WTC11 (cell line): ENCODE measurements at regions not wholly inside any gene's neighbourhood (a gene's known extent, or its start where the extent isn't known, plus 50 kb on each side); places are given as distances from the start of the nearest gene placed in this dataset.

Source experiments
- ATAC-seq: fragments of 200-7000 bp; cut with Tn5 transposase; 2 replicates; pipeline ENCODE4 v1.10.0; 2021; ENCODE audit warnings: mild to moderate bottlenecking, moderate library complexity
- CTCF ChIA-PET: fragments of 300-600 bp; sonication (Branson Sonifier 250); formaldehyde crosslinking; loops from one replicate; lab custom pipeline; 2021; ENCODE audit warnings: antibody characterized with exemption; lab: Charles Lee
- POLR2A ChIA-PET: fragments of 350-600 bp; sonication (Branson Sonifier 250); formaldehyde crosslinking; loops from one replicate; lab custom pipeline; 2021; ENCODE audit warnings: antibody characterized with exemption; lab: Charles Lee
- DNase-seq: peaks from one replicate; pipeline ENCODE4 v3.0.0; 2021; ENCODE audit warnings: low spot score
- H3K27ac Mint-ChIP-seq: 2 replicates; pipeline ENCODE4 v1.8.0; 2021; ENCODE audit warnings: mixed read lengths
- H3K27me3 Mint-ChIP-seq: 2 replicates; pipeline ENCODE4 v1.8.0; 2021; ENCODE audit warnings: low read depth, mild to moderate bottlenecking, moderate library complexity, mixed read lengths
- H3K36me3 Mint-ChIP-seq: 2 replicates; pipeline ENCODE4 v1.8.0; 2021; ENCODE audit warnings: mixed read lengths
- H3K4me1 Mint-ChIP-seq: 2 replicates; pipeline ENCODE4 v1.8.0; 2022; ENCODE audit warnings: mixed read lengths
- H3K4me3 Mint-ChIP-seq: 2 replicates; pipeline ENCODE4 v1.8.0; 2021; ENCODE audit warnings: mild to moderate bottlenecking, moderate library complexity, mixed read lengths
- H3K9me3 Mint-ChIP-seq: 2 replicates; pipeline ENCODE4 v1.8.0; 2021; ENCODE audit warnings: mixed read lengths
- CBFB ChIP-seq: sonication (generic); formaldehyde crosslinking; IDR thresholded peaks from 2 replicates; pipeline ENCODE4 v1.8.1; 2022; ENCODE audit warnings: mild to moderate bottlenecking, low read depth, missing genetic modification reagents
- CREB1 ChIP-seq: sonication (generic); formaldehyde crosslinking; IDR thresholded peaks from 2 replicates; pipeline ENCODE4 v1.8.0; 2023; ENCODE audit warnings: mild to moderate bottlenecking, missing genetic modification reagents
- CTCF ChIP-seq: fragments of 200-600 bp; IDR thresholded peaks from 2 replicates; pipeline ENCODE4 v1.8.0; 2022; ENCODE audit warnings: antibody characterized with exemption
- E2F1 ChIP-seq: sonication (generic); formaldehyde crosslinking; IDR thresholded peaks from 2 replicates; pipeline ENCODE4 v1.8.0; 2022; ENCODE audit warnings: mild to moderate bottlenecking, missing genetic modification reagents
- ESRRA ChIP-seq: sonication (generic); formaldehyde crosslinking; IDR thresholded peaks from 2 replicates; pipeline ENCODE4 v1.8.1; 2022; ENCODE audit warnings: mild to moderate bottlenecking, missing genetic modification reagents, borderline replicate concordance
- ETV6 ChIP-seq: sonication (generic); formaldehyde crosslinking; IDR thresholded peaks from 2 replicates; pipeline ENCODE4 v1.8.1; 2022; ENCODE audit warnings: mild to moderate bottlenecking, missing genetic modification reagents
- MAX ChIP-seq: sonication (generic); formaldehyde crosslinking; IDR thresholded peaks from 2 replicates; pipeline ENCODE4 v1.8.0; 2022; ENCODE audit warnings: mild to moderate bottlenecking, missing genetic modification reagents
- MYBL2 ChIP-seq: sonication (generic); formaldehyde crosslinking; IDR thresholded peaks from 2 replicates; pipeline ENCODE4 v1.8.1; 2023; ENCODE audit warnings: mild to moderate bottlenecking, moderate library complexity, missing genetic modification reagents
- PREB ChIP-seq: sonication (generic); formaldehyde crosslinking; IDR thresholded peaks from 2 replicates; pipeline ENCODE4 v1.8.1; 2022; ENCODE audit warnings: mild to moderate bottlenecking, missing genetic modification reagents, moderate library complexity, borderline replicate concordance
- TEAD1 ChIP-seq: sonication (generic); formaldehyde crosslinking; IDR thresholded peaks from 2 replicates; pipeline ENCODE4 v1.8.0; 2022; ENCODE audit warnings: mild to moderate bottlenecking, missing genetic modification reagents
- TP53 ChIP-seq: sonication (generic); formaldehyde crosslinking; IDR thresholded peaks from 2 replicates; pipeline ENCODE4 v1.8.1; 2023; ENCODE audit warnings: mild to moderate bottlenecking, missing genetic modification reagents
- ZNF121 ChIP-seq: sonication (generic); formaldehyde crosslinking; IDR thresholded peaks from 2 replicates; pipeline ENCODE4 v1.8.0; 2023; ENCODE audit warnings: missing genetic modification reagents
- ZNF219 ChIP-seq: sonication (generic); formaldehyde crosslinking; IDR thresholded peaks from 2 replicates; pipeline ENCODE4 v1.8.0; 2023; ENCODE audit warnings: missing genetic modification reagents, mild to moderate bottlenecking, borderline replicate concordance
- ZNF281 ChIP-seq: sonication (generic); formaldehyde crosslinking; IDR thresholded peaks from 2 replicates; pipeline ENCODE4 v1.8.0; 2023; ENCODE audit warnings: mild to moderate bottlenecking, missing genetic modification reagents
- ZNF512 ChIP-seq: sonication (generic); formaldehyde crosslinking; IDR thresholded peaks from 2 replicates; pipeline ENCODE4 v1.8.1; 2022; ENCODE audit warnings: missing genetic modification reagents, borderline replicate concordance
- TF ChIP-seq, protein P1 (sequence below): sonication (generic); formaldehyde crosslinking; IDR thresholded peaks from 2 replicates; pipeline ENCODE4 v1.8.1; 2023; ENCODE audit warnings: mild to moderate bottlenecking, moderate library complexity, missing genetic modification reagents
- TF ChIP-seq, protein P2 (sequence below): sonication (generic); formaldehyde crosslinking; IDR thresholded peaks from 2 replicates; pipeline ENCODE4 v1.8.1; 2022; ENCODE audit warnings: mild to moderate bottlenecking, moderate library complexity, missing genetic modification reagents
- TF ChIP-seq, protein P3 (sequence below): sonication (generic); formaldehyde crosslinking; IDR thresholded peaks from 2 replicates; pipeline ENCODE4 v1.8.0; 2023; ENCODE audit warnings: missing genetic modification reagents

DNA sequence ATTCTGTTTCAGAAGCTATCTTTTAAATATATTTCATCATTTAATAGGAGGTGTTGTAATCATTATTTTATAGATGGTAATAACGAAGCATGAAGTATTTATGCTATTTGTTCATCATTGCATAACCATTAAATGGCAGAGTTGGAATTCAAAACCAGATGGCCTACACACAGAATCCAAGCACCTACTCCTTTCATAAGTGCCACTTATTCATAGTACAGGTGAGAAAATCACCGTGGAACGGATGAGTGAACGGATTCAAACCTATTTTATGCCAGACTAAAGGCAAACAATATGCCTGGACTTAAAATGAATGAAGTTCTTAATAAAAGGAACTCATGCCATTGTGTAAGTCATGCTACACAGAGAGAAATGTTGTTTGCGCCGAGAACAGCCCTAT is 397.9 kb upstream of the ADGRB3 start:
- POLR2A ChIA-PET, result no interaction called here

GRCh38 chr6:68235326-68235784 is 399.7 kb upstream of the ADGRB3 start:
- Mint-ChIP-seq H3K4me3 (no peak overlapping the region), H3K4me1 (peaks cover 23% of the 10 kb centered on the region), H3K36me3 (peaks cover 4% of the 10 kb centered on the region; the same call in 1 of the 2 replicates), H3K27me3 (no peaks in the 10 kb centered on the region), H3K9me3 (peaks cover 6% of the 10 kb centered on the region), H3K27ac (no peak overlapping the region)
- no peak for DNase-seq
- CTCF ChIA-PET, result no interaction called here
- no peak for TF ChIP-seq PREB (CRISPR knock-in tag)
- ATAC-seq, result no peak
- POLR2A ChIA-PET, result no interaction called here

More for the DNA sequence above, 397.9 kb upstream of the ADGRB3 start:
- TF ChIP-seq CREB1 (CRISPR knock-in tag), result no peak
- TF ChIP-seq E2F1 (CRISPR knock-in tag), result no peak
- no peak for TF ChIP-seq TP53 (CRISPR knock-in tag)
- no peak for TF ChIP-seq ZNF281 (CRISPR knock-in tag)
- no peak for TF ChIP-seq CTCF
- no peak for TF ChIP-seq ETV6
- TF ChIP-seq ZNF121, result no peak
- TF ChIP-seq MAX (CRISPR knock-in tag), result no peak
- no peak for TF ChIP-seq ESRRA (CRISPR knock-in tag)
- TF ChIP-seq, protein P1, sequence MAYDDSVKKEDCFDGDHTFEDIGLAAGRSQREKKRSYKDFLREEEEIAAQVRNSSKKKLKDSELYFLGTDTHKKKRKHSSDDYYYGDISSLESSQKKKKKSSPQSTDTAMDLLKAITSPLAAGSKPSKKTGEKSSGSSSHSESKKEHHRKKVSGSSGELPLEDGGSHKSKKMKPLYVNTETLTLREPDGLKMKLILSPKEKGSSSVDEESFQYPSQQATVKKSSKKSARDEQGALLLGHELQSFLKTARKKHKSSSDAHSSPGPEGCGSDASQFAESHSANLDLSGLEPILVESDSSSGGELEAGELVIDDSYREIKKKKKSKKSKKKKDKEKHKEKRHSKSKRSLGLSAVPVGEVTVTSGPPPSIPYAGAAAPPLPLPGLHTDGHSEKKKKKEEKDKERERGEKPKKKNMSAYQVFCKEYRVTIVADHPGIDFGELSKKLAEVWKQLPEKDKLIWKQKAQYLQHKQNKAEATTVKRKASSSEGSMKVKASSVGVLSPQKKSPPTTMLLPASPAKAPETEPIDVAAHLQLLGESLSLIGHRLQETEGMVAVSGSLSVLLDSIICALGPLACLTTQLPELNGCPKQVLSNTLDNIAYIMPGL (CRISPR knock-in tag), result no peak
- no peak for TF ChIP-seq TEAD1
- no peak for TF ChIP-seq MYBL2 (CRISPR knock-in tag)
- Mint-ChIP-seq H3K36me3 (peaks cover 4% of the 10 kb centered on the region; the same call in 1 of the 2 replicates), H3K9me3 (peaks cover 6% of the 10 kb centered on the region), H3K27ac (no peak overlapping the region), H3K27me3 (no peaks in the 10 kb centered on the region), H3K4me1 (peaks cover 19% of the 10 kb centered on the region), H3K4me3 (no peak overlapping the region)
- ATAC-seq, result no peak
- CTCF ChIA-PET, result no interaction called here
- DNase-seq, result no peak

GRCh38 chr6:68233623-68234022 is 401.5 kb upstream of the ADGRB3 start:
- H3K36me3 Mint-ChIP-seq, result peaks cover 4% of the 10 kb centered on the region; the same call in 1 of the 2 replicates
- no peak for ATAC-seq
- TF ChIP-seq, protein P2, sequence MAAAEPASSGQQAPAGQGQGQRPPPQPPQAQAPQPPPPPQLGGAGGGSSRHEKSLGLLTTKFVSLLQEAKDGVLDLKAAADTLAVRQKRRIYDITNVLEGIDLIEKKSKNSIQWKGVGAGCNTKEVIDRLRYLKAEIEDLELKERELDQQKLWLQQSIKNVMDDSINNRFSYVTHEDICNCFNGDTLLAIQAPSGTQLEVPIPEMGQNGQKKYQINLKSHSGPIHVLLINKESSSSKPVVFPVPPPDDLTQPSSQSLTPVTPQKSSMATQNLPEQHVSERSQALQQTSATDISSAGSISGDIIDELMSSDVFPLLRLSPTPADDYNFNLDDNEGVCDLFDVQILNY (CRISPR knock-in tag), result no peak
- TF ChIP-seq, protein P3, sequence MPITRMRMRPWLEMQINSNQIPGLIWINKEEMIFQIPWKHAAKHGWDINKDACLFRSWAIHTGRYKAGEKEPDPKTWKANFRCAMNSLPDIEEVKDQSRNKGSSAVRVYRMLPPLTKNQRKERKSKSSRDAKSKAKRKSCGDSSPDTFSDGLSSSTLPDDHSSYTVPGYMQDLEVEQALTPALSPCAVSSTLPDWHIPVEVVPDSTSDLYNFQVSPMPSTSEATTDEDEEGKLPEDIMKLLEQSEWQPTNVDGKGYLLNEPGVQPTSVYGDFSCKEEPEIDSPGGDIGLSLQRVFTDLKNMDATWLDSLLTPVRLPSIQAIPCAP (CRISPR knock-in tag), result no peak
- TF ChIP-seq ZNF219 (CRISPR knock-in tag), result no peak
- no peak for TF ChIP-seq ZNF512
- no peak for TF ChIP-seq CBFB (CRISPR knock-in tag)
- no peak overlapping the region for H3K27ac Mint-ChIP-seq
- no peak overlapping the region for H3K4me3 Mint-ChIP-seq
- no peak for DNase-seq
- ChIA-PET POLR2A (no interaction called here), CTCF (no interaction called here)
- H3K9me3 Mint-ChIP-seq, result peaks cover 6% of the 10 kb centered on the region
- H3K4me1 Mint-ChIP-seq, result peaks cover 21% of the 10 kb centered on the region
- no peaks in the 10 kb centered on the region for H3K27me3 Mint-ChIP-seq
